ENCODE measurements at regions not wholly inside any gene's neighbourhood (a gene's known extent, or its start where the extent isn't known, plus 50 kb on each side); places are given as distances from the start of the nearest gene placed in this dataset.
"Not testable (repeated sequence)": the region's sequence is repeated elsewhere in the genome, so short reads cannot be mapped to it uniquely, and the experiment has no call there.

- Histone ChIP-seq H3K9me3 (no peaks in the 10 kb centered on the region), H3K36me3 (no peaks in the 10 kb centered on the region), H3K27ac (no peak overlapping the region), H3K4me1 (ENCODE audit: control insufficient read depth in 1 of 2, insufficient read depth in 1 of 2, low read depth in 1 of 2, low read length in 1 of 2) (no peaks in the 10 kb centered on the region), H3K27me3 (no peaks in the 10 kb centered on the region), H3K4me3 (ENCODE audit: low read depth in 1 of 2, low read length in 1 of 2) (no peak overlapping the region)
- TF ChIP-seq, protein P1, sequence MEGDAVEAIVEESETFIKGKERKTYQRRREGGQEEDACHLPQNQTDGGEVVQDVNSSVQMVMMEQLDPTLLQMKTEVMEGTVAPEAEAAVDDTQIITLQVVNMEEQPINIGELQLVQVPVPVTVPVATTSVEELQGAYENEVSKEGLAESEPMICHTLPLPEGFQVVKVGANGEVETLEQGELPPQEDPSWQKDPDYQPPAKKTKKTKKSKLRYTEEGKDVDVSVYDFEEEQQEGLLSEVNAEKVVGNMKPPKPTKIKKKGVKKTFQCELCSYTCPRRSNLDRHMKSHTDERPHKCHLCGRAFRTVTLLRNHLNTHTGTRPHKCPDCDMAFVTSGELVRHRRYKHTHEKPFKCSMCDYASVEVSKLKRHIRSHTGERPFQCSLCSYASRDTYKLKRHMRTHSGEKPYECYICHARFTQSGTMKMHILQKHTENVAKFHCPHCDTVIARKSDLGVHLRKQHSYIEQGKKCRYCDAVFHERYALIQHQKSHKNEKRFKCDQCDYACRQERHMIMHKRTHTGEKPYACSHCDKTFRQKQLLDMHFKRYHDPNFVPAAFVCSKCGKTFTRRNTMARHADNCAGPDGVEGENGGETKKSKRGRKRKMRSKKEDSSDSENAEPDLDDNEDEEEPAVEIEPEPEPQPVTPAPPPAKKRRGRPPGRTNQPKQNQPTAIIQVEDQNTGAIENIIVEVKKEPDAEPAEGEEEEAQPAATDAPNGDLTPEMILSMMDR (IDR thresholded peaks at IDR 0.05) = no peak
Observed at GRCh38 chr1:99062192-99062591, 57.5 kb upstream of the PLPPR5 start.

GRCh38 chr1:99069146-99069545 lies 64.5 kb upstream of the PLPPR5 start:
- TF ChIP-seq, protein P1 (IDR thresholded peaks at IDR 0.05) = no peak
- no peak overlapping the region for H3K4me3 ChIP-seq (ENCODE audit: low read depth in 1 of 2, low read length in 1 of 2)
- H3K4me1 ChIP-seq (ENCODE audit: control insufficient read depth in 1 of 2, insufficient read depth in 1 of 2, low read depth in 1 of 2, low read length in 1 of 2) = no peaks in the 10 kb centered on the region
- no peaks in the 10 kb centered on the region for H3K27me3 ChIP-seq
- H3K27ac ChIP-seq = no peak overlapping the region
- H3K9me3 ChIP-seq = no peaks in the 10 kb centered on the region
- H3K36me3 ChIP-seq = no peaks in the 10 kb centered on the region

DNA sequence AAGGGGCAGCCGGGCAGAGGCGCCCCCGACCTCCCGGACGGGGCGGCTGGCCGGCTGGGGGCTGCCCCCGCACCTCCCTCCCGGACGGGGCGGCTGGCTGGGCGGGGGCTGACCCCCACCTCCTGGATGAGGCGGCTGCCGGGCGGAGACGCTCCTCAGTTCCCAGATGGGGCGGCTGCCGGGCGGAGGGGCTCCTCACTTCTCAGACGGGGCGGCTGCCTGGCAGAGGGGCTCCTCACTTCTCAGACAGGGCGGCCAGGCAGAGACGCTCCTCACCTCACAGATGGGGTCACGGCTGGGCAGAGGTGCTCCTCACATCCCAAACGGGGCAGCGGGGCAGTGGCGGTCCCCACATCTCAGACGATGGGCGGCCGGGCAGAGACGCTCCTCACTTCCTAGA lies 73.9 kb upstream of the PLPPR5 start:
- not testable (repeated sequence) for H3K36me3 ChIP-seq

GRCh38 chr1:99082366-99082765 lies 77.7 kb upstream of the PLPPR5 start:
- Histone ChIP-seq H3K27me3 (no peaks in the 10 kb centered on the region), H3K36me3 (no peaks in the 10 kb centered on the region), H3K27ac (no peak overlapping the region), H3K4me3 (ENCODE audit: low read depth in 1 of 2, low read length in 1 of 2) (no peak overlapping the region), H3K9me3 (no peaks in the 10 kb centered on the region), H3K4me1 (ENCODE audit: control insufficient read depth in 1 of 2, insufficient read depth in 1 of 2, low read depth in 1 of 2, low read length in 1 of 2) (no peaks in the 10 kb centered on the region)
- TF ChIP-seq, protein P1 (IDR thresholded peaks at IDR 0.05) = no peak

More for the DNA sequence above, 73.9 kb upstream of the PLPPR5 start:
- not testable (repeated sequence) for H3K4me3 ChIP-seq (ENCODE audit: low read depth in 1 of 2, low read length in 1 of 2); H3K27me3 ChIP-seq; H3K4me1 ChIP-seq (ENCODE audit: control insufficient read depth in 1 of 2, insufficient read depth in 1 of 2, low read depth in 1 of 2, low read length in 1 of 2); H3K9me3 ChIP-seq; H3K27ac ChIP-seq

- H3K27me3 ChIP-seq = no peaks in the 10 kb centered on the region
- H3K36me3 ChIP-seq = no peaks in the 10 kb centered on the region
- no peak overlapping the region for H3K4me3 ChIP-seq (ENCODE audit: low read depth in 1 of 2, low read length in 1 of 2)
- TF ChIP-seq, protein P1 (IDR thresholded peaks at IDR 0.05) = no peak
- no peak overlapping the region for H3K27ac ChIP-seq
- H3K9me3 ChIP-seq = no peaks in the 10 kb centered on the region
- no peaks in the 10 kb centered on the region for H3K4me1 ChIP-seq (ENCODE audit: control insufficient read depth in 1 of 2, insufficient read depth in 1 of 2, low read depth in 1 of 2, low read length in 1 of 2)
Observed at GRCh38 chr1:99083338-99083737, 78.7 kb upstream of the PLPPR5 start.

DNA sequence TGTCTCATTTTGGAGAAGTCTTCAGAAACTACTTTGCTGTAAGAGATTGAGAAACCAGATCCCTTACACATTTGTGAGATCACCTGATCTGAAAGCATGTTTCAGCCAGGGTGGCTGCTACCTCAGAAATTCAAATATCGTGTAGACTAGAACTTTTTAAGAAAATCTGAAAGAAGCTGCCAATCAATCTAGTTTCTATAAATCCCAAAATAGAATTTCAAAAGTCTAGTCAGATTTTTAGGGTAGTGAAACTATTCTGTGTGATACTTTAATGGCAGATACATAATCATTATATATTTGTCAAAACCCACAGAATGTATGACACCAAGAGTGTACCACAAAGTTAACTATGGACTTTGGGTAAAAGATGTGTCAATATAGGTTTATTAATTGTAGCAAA lies 79.9 kb upstream of the PLPPR5 start:
- Histone ChIP-seq H3K4me3 (ENCODE audit: low read depth in 1 of 2, low read length in 1 of 2) (no peak overlapping the region), H3K27me3 (no peaks in the 10 kb centered on the region), H3K4me1 (ENCODE audit: control insufficient read depth in 1 of 2, insufficient read depth in 1 of 2, low read depth in 1 of 2, low read length in 1 of 2) (no peaks in the 10 kb centered on the region), H3K27ac (no peak overlapping the region), H3K36me3 (no peaks in the 10 kb centered on the region), H3K9me3 (no peaks in the 10 kb centered on the region)
- TF ChIP-seq, protein P1 (IDR thresholded peaks at IDR 0.05) = no peak

Measured in neutrophil (primary cell).